ENCODE measurements at regions not wholly inside any gene's neighbourhood (a gene's known extent, or its start where the extent isn't known, plus 50 kb on each side); places are given as distances from the start of the nearest gene placed in this dataset.

DNA sequence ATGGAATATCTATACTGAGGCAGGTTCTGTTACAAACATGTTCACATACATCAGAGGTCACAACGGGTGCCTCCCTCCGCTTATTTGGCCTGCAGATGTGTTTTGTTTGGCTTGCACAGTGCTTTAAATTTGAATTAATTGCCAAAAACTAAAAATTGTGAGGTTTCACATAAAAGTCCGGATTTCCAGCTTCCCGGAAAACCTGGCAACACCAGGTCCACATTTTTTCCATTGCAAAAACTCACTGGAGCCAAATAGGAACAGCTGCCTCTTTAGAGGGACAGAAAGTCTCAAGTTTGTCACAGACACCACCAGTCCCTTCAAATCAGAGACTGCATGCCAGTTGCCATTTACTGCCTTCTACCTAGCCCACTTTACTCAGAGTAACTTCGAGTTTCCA lies 205.9 kb upstream of the MDFIC2 start:
- no peaks in the 10 kb centered on the region for H3K36me3 ChIP-seq (ENCODE audit: control insufficient read depth, low read length)
- H3K4me1 ChIP-seq (ENCODE audit: control insufficient read depth, low read length) = no peaks in the 10 kb centered on the region
- H3K9me2 ChIP-seq (replicated peaks; ENCODE audit: control insufficient read depth, low read length) = no peaks in the 10 kb centered on the region
- no peak for TF ChIP-seq EZH2phosphoT487 (IDR thresholded peaks at IDR 0.05; ENCODE audit: borderline replicate concordance, low read length)
- TF ChIP-seq, protein P1, sequence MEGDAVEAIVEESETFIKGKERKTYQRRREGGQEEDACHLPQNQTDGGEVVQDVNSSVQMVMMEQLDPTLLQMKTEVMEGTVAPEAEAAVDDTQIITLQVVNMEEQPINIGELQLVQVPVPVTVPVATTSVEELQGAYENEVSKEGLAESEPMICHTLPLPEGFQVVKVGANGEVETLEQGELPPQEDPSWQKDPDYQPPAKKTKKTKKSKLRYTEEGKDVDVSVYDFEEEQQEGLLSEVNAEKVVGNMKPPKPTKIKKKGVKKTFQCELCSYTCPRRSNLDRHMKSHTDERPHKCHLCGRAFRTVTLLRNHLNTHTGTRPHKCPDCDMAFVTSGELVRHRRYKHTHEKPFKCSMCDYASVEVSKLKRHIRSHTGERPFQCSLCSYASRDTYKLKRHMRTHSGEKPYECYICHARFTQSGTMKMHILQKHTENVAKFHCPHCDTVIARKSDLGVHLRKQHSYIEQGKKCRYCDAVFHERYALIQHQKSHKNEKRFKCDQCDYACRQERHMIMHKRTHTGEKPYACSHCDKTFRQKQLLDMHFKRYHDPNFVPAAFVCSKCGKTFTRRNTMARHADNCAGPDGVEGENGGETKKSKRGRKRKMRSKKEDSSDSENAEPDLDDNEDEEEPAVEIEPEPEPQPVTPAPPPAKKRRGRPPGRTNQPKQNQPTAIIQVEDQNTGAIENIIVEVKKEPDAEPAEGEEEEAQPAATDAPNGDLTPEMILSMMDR (IDR thresholded peaks at IDR 0.05; ENCODE audit: low read depth, low read length, poor library complexity, severe bottlenecking) = no peak
- no peaks in the 10 kb centered on the region for H3K79me2 ChIP-seq (ENCODE audit: control insufficient read depth, low read length)
- 0 out of 2 replicates have a peak, but pooled peaks cover 5% of the 10 kb centered on the region for H3K27me3 ChIP-seq (ENCODE audit: control insufficient read depth, low read length)
- no peak overlapping the region for H3K27ac ChIP-seq (ENCODE audit: low read depth, low read length)
- no peaks in the 10 kb centered on the region for H3F3A ChIP-seq (ENCODE audit: control insufficient read depth, insufficient read depth)
- H3K4me2 ChIP-seq (ENCODE audit: low read length) = no peak overlapping the region
- no peaks in the 10 kb centered on the region for H4K20me1 ChIP-seq (ENCODE audit: control insufficient read depth, insufficient read depth, low read depth, low read length)
- H3K9me3 ChIP-seq (ENCODE audit: control insufficient read depth, insufficient read depth, low read length) = no peaks in the 10 kb centered on the region
- no peak overlapping the region for H3K4me3 ChIP-seq (ENCODE audit: low read length)

DNA sequence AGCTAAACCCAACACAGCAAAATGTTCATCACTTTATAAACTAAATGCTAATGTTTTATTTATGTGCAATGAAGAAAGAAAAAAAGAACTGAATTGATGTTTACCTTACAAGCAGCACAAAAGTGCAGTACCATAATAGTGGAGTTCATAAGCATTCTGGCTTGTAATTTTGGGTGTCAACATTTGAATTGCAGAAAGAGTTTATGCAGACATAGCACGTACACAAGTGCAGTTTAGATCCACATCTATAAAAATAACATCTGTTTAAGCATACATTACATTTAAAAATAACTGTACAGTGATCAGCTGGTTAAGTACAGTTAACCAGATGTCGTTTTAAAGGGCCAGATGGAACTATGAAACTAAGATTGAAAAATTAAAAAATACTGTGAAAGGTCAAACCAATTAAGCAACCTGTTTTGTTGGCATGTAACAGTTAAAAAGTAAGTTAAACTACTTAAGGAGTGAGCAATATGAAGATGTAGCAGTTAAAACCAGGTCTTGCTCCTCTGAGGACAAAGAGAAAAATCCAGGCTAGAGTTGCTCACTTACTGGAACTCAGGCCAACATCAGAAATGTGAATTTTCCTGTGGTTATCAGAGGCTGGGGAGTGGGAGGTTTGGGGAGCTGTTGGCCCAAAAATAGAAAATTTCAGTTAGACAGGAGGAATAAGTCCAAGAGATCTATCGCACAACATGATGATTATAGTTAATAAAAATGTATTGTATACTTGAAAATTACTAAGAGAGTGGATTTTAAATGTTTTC lies 204.9 kb upstream of the MDFIC2 start:
- H4K20me1 ChIP-seq (ENCODE audit: control insufficient read depth, insufficient read depth, low read depth, low read length) = no peaks in the 10 kb centered on the region
- H3K4me2 ChIP-seq (ENCODE audit: low read length) = no peak overlapping the region
- no peak overlapping the region for H3K27ac ChIP-seq (ENCODE audit: low read depth, low read length)
- no peaks in the 10 kb centered on the region for H3K79me2 ChIP-seq (ENCODE audit: control insufficient read depth, low read length)
- TF ChIP-seq, protein P1 (IDR thresholded peaks at IDR 0.05; ENCODE audit: low read depth, low read length, poor library complexity, severe bottlenecking) = no peak
- TF ChIP-seq EZH2phosphoT487 (IDR thresholded peaks at IDR 0.05; ENCODE audit: borderline replicate concordance, low read length) = no peak
- H3K27me3 ChIP-seq (ENCODE audit: control insufficient read depth, low read length) = 0 out of 2 replicates have a peak, but pooled peaks cover 9% of the 10 kb centered on the region
- no peaks in the 10 kb centered on the region for H3K36me3 ChIP-seq (ENCODE audit: control insufficient read depth, low read length)
- H3F3A ChIP-seq (ENCODE audit: control insufficient read depth, insufficient read depth) = no peaks in the 10 kb centered on the region
- H3K9me2 ChIP-seq (replicated peaks; ENCODE audit: control insufficient read depth, low read length) = no peaks in the 10 kb centered on the region
- H3K4me1 ChIP-seq (ENCODE audit: control insufficient read depth, low read length) = no peaks in the 10 kb centered on the region
- no peaks in the 10 kb centered on the region for H3K9me3 ChIP-seq (ENCODE audit: control insufficient read depth, insufficient read depth, low read length)
- no peak overlapping the region for H3K4me3 ChIP-seq (ENCODE audit: low read length)

DNA sequence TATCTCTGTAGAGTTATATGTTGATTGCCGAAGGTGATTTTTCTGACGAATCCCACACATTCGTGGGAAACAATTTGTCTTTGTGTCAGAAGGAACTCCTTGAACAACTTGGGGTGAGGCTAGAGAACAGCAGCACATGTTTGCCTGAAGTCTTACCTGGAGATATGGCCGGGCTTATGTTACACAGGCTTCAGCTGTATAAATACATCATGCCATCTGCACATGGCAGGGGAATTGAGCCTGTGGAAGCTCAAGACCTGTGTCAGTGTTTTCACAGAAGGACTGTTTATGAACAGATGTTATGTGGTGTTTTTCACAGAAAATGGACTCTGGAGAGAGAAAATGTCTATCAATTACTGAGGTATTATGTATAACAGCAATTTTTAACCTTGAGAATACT lies 203.6 kb upstream of the MDFIC2 start:
- H3K4me1 ChIP-seq (ENCODE audit: control insufficient read depth, low read length) = no peaks in the 10 kb centered on the region

More for the DNA sequence above, 203.6 kb upstream of the MDFIC2 start:
- TF ChIP-seq, protein P1 (IDR thresholded peaks at IDR 0.05; ENCODE audit: low read depth, low read length, poor library complexity, severe bottlenecking) = no peak
- no peak for TF ChIP-seq EZH2phosphoT487 (IDR thresholded peaks at IDR 0.05; ENCODE audit: borderline replicate concordance, low read length)
- Histone ChIP-seq H3K9me3 (ENCODE audit: control insufficient read depth, insufficient read depth, low read length) (no peaks in the 10 kb centered on the region), H3F3A (ENCODE audit: control insufficient read depth, insufficient read depth) (no peaks in the 10 kb centered on the region), H3K27ac (ENCODE audit: low read depth, low read length) (no peak overlapping the region), H3K79me2 (ENCODE audit: control insufficient read depth, low read length) (no peaks in the 10 kb centered on the region), H3K36me3 (ENCODE audit: control insufficient read depth, low read length) (no peaks in the 10 kb centered on the region), H3K9me2 (replicated peaks; ENCODE audit: control insufficient read depth, low read length) (no peaks in the 10 kb centered on the region), H3K4me3 (ENCODE audit: low read length) (no peak overlapping the region), H3K27me3 (ENCODE audit: control insufficient read depth, low read length) (0 out of 2 replicates have a peak, but pooled peaks cover 9% of the 10 kb centered on the region), H4K20me1 (ENCODE audit: control insufficient read depth, insufficient read depth, low read depth, low read length) (no peaks in the 10 kb centered on the region), H3K4me2 (ENCODE audit: low read length) (no peak overlapping the region)

Measured in DOHH2 (cell line).